CD14-positive monocyte (primary cell): ENCODE measurements at regions not wholly inside any gene's neighbourhood (a gene's known extent, or its start where the extent isn't known, plus 50 kb on each side); places are given as distances from the start of the nearest gene placed in this dataset.

Experiments
- DNase-seq, 3 donors: peaks; one replicate each; pipeline ENCODE4 v3.0.0-alpha.2; 2011 to 2022
- H2AFZ ChIP-seq: 2 replicates; pipeline ENCODE4 v1.6.0; 2012; ENCODE audit warnings: mild to moderate bottlenecking, low read depth, low read length, inconsistent platforms; ENCODE audit not compliant: insufficient read depth, poor library complexity, severe bottlenecking
- H3K27ac ChIP-seq, 2 donors: 1 replicate in 1 of 2; 2 replicates in 1 of 2; pipeline ENCODE4 v1.5.1; 2012 to 2013; ENCODE audit warnings: low read length in 2 of 2, control low read depth in 1 of 2, inconsistent platforms in 1 of 2, low read depth in 1 of 2, mild to moderate bottlenecking in 1 of 2
- H3K27me3 ChIP-seq, 2 donors: one replicate each; pipeline versions ENCODE4 v1.6.0 to v1.6.1; 2011 to 2013; ENCODE audit warnings: low read length in 2 of 2; ENCODE audit not compliant: control insufficient read depth in 2 of 2, insufficient read depth in 2 of 2
- H3K36me3 ChIP-seq, 2 donors: replicated peaks in 1 of 2; 1 replicate in 1 of 2; 2 replicates in 1 of 2; pipeline versions ENCODE4 v1.5.1 to v1.6.1; 2012 to 2013; ENCODE audit warnings: low read length in 2 of 2, control low read depth in 1 of 2, inconsistent platforms in 1 of 2, mild to moderate bottlenecking in 1 of 2; ENCODE audit not compliant: insufficient read depth in 2 of 2, control insufficient read depth in 1 of 2
- H3K4me1 ChIP-seq, 2 donors: 1 replicate in 1 of 2; 2 replicates in 1 of 2; pipeline versions ENCODE4 v1.5.1 to v1.6.1; 2012 to 2013; ENCODE audit warnings: low read length in 2 of 2, control low read depth in 1 of 2, inconsistent platforms in 1 of 2, mild to moderate bottlenecking in 1 of 2, moderate library complexity in 1 of 2; ENCODE audit not compliant: insufficient read depth in 2 of 2, control insufficient read depth in 1 of 2
- H3K4me2 ChIP-seq: replicated peaks from 2 replicates; pipeline ENCODE3; 2012; ENCODE audit warnings: low read length, moderate library complexity, mild to moderate bottlenecking; ENCODE audit not compliant: poor library complexity, severe bottlenecking; ENCODE audit errors: extremely low read depth
- H3K4me3 ChIP-seq, 3 experiments: fragments of 200-600 bp in 1 of 3; sonication (generic) in 1 of 3; replicated peaks in 1 of 3; 1 replicate in 2 of 3; 2 replicates in 1 of 3; pipeline ENCODE4 v1.5.1; 2011 to 2013; ENCODE audit warnings: low read length in 3 of 3, mild to moderate bottlenecking in 3 of 3, control low read depth in 2 of 3, low read depth in 2 of 3, inconsistent platforms in 1 of 3, moderate library complexity in 1 of 3
- H3K79me2 ChIP-seq: 2 replicates; pipeline ENCODE4 v1.6.0; 2012; ENCODE audit warnings: mild to moderate bottlenecking, control low read depth, inconsistent platforms, low read length, moderate library complexity; ENCODE audit not compliant: insufficient read depth
- H3K9ac ChIP-seq: 2 replicates; pipeline ENCODE4 v1.6.0; 2017; ENCODE audit warnings: low read length, mild to moderate bottlenecking; ENCODE audit not compliant: insufficient read depth, poor library complexity, severe bottlenecking
- H3K9me3 ChIP-seq, 2 donors: replicated peaks in 1 of 2; 1 replicate in 1 of 2; 2 replicates in 1 of 2; pipeline versions ENCODE4 v1.5.1 to v1.6.1; 2012 to 2013; ENCODE audit warnings: low read length in 2 of 2, control low read depth in 1 of 2; ENCODE audit not compliant: control insufficient read depth in 1 of 2, insufficient read depth in 1 of 2
- H4K20me1 ChIP-seq: 2 replicates; pipeline ENCODE4 v1.6.0; 2012; ENCODE audit warnings: mild to moderate bottlenecking, low read length, control low read depth, moderate library complexity; ENCODE audit not compliant: insufficient read depth
- H3K27ac Mint-ChIP-seq, 7 donors: one replicate each; pipeline ENCODE4 v1.8.0; 2020; ENCODE audit warnings: mild to moderate bottlenecking in 7 of 7, mixed read lengths in 7 of 7, moderate library complexity in 6 of 7, inconsistent platforms in 2 of 7
- H3K27me3 Mint-ChIP-seq, 3 donors: one replicate each; pipeline ENCODE4 v1.8.0; 2021 to 2022; ENCODE audit warnings: low read depth in 3 of 3, mild to moderate bottlenecking in 3 of 3, mixed read lengths in 3 of 3, moderate library complexity in 3 of 3, inconsistent platforms in 1 of 3
- H3K36me3 Mint-ChIP-seq, 2 donors: one replicate each; pipeline ENCODE4 v1.8.0; 2020; ENCODE audit warnings: mixed read lengths in 2 of 2, inconsistent platforms in 1 of 2, mild to moderate bottlenecking in 1 of 2
- H3K4me1 Mint-ChIP-seq: one replicate; pipeline ENCODE4 v1.8.0; 2020; ENCODE audit warnings: mild to moderate bottlenecking, mixed read lengths
- H3K4me3 Mint-ChIP-seq, 2 donors: one replicate each; pipeline ENCODE4 v1.8.0; 2020; ENCODE audit warnings: mild to moderate bottlenecking in 2 of 2, mixed read lengths in 2 of 2, moderate library complexity in 1 of 2
- H3K9me3 Mint-ChIP-seq, 7 donors: one replicate each; pipeline ENCODE4 v1.8.0; 2020 to 2022; ENCODE audit warnings: mixed read lengths in 7 of 7, mild to moderate bottlenecking in 6 of 7, moderate library complexity in 6 of 7, inconsistent platforms in 2 of 7
- WGBS: methylation state at CpG from one replicate; pipeline ENCODE4 v1.1.5; 2013; ENCODE audit warnings: missing lambda C conversion rate; ENCODE audit not compliant: insufficient coverage; 5-methylcytosine and 5-hydroxymethylcytosine counted together
- intact Hi-C, 2 donors: fragments of 100-400 bp; cut with micrococcal nuclease; formaldehyde crosslinking; loops; one replicate each; pipeline versions ENCODE4 v1.15.0 to v1.15.1; 2023
- TF ChIP-seq, protein P1 (sequence below): fragments of 200-600 bp; IDR thresholded peaks from one replicate; pipeline ENCODE4 v1.8.0; 2022; ENCODE audit warnings: antibody characterized with exemption, mild to moderate bottlenecking

DNA sequence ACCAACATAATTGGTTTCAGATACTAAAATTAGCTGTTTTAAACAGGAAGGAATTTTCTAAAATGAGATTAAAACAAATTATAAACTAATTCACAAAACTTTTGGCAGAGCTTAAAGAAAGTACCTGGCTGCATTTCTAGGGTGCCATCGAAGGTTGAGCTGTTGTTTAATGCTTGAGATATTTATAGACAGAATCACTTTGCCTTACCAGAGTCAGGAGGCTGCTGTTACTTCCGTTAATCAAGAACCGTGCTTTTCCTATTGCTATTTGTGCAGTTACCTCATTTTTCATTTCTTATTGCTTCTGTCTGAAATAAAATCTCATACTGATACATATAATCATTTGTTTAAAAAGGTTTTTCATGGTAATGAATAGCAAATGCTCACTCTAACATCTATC lies 242.9 kb downstream of the TECRL start:
- Histone ChIP-seq H3K27ac (no peak overlapping the region), H3K9ac (no peak overlapping the region), H3K4me1 (no peaks in the 10 kb centered on the region), H3K4me3 (no peak overlapping the region), H3K9me3 (no peaks in the 10 kb centered on the region), H2AFZ (no peak overlapping the region), H3K79me2 (no peaks in the 10 kb centered on the region), H3K4me2 (no peak overlapping the region), H4K20me1 (no peaks in the 10 kb centered on the region), H3K27me3 (no peaks in the 10 kb centered on the region), H3K36me3 (no peaks in the 10 kb centered on the region)
- TF ChIP-seq, protein P1, sequence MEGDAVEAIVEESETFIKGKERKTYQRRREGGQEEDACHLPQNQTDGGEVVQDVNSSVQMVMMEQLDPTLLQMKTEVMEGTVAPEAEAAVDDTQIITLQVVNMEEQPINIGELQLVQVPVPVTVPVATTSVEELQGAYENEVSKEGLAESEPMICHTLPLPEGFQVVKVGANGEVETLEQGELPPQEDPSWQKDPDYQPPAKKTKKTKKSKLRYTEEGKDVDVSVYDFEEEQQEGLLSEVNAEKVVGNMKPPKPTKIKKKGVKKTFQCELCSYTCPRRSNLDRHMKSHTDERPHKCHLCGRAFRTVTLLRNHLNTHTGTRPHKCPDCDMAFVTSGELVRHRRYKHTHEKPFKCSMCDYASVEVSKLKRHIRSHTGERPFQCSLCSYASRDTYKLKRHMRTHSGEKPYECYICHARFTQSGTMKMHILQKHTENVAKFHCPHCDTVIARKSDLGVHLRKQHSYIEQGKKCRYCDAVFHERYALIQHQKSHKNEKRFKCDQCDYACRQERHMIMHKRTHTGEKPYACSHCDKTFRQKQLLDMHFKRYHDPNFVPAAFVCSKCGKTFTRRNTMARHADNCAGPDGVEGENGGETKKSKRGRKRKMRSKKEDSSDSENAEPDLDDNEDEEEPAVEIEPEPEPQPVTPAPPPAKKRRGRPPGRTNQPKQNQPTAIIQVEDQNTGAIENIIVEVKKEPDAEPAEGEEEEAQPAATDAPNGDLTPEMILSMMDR: no peak
- Mint-ChIP-seq H3K4me1 (no peaks in the 10 kb centered on the region), H3K36me3 (no peaks in the 10 kb centered on the region), H3K27ac (no peak overlapping the region), H3K4me3 (no peak overlapping the region), H3K27me3 (peaks cover 0 to 1% (median 0%) of the 10 kb centered on the region in 3 donors), H3K9me3 (peaks cover 0 to 4% (median 2%) of the 10 kb centered on the region in 7 donors)
- intact Hi-C loops: no loop called here
- no peak for DNase-seq
- no CpG with 5 or more reads among the region's 3 CpGs for WGBS

DNA sequence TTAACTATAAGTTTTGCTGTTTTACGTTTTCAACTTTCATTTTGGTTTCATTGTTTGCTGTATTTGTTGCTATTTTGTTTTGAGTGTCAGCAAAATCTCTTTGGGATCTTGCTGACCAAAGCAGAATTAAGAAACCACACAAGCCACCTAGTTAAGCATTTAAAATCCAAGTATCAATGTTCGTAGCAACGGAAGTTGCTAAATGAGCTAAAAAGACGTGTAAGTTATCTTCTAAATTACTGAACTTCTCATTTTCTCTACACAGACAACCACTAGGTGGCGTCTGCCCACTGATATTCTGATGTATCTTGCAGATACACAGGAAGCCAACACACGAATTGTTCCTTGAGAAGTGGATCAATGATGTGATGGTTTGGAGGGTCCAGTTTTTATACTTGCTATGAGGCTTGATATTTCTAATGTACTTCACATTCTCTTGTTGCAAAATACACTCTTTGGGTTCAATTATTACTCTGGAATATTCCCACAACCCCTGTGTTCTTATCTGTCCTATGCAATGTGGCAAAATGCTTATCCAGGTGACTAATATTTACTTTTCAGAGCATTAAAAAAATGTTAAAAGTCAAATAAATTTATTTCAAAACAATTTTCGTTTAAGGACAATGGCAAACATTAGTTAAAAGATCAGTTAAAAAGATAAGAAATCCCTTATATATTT lies 250.5 kb downstream of the TECRL start:
- H3K36me3 Mint-ChIP-seq: no peaks in the 10 kb centered on the region

More for the DNA sequence above, 250.5 kb downstream of the TECRL start:
- no CpG with 5 or more reads among the region's 7 CpGs for WGBS
- Histone ChIP-seq H3K4me3 (peak overlapping the region in 1 of 3 experiments; percentile 16), H4K20me1 (no peaks in the 10 kb centered on the region), H2AFZ (no peak overlapping the region), H3K79me2 (no peaks in the 10 kb centered on the region), H3K9me3 (no peaks in the 10 kb centered on the region), H3K36me3 (no peaks in the 10 kb centered on the region), H3K4me2 (peak overlapping the region; percentile 25), H3K9ac (no peak overlapping the region), H3K4me1 (no peaks in the 10 kb centered on the region), H3K27ac (no peak overlapping the region), H3K27me3 (no peaks in the 10 kb centered on the region)
- Mint-ChIP-seq H3K27me3 (no peaks in the 10 kb centered on the region), H3K27ac (no peak overlapping the region), H3K9me3 (peaks cover 0 to 2% (median 0%) of the 10 kb centered on the region in 7 donors), H3K4me1 (no peaks in the 10 kb centered on the region), H3K4me3 (no peak overlapping the region)
- TF ChIP-seq, protein P1: peak; percentile 83
- peak in 2 of 3 donors; percentile 8 to 10 for DNase-seq
- intact Hi-C loops: no loop called here
